Mesenchymal stem cell (in vitro differentiated cells and primary cell): ENCODE measurements at regions not wholly inside any gene's neighbourhood (a gene's known extent, or its start where the extent isn't known, plus 50 kb on each side); places are given as distances from the start of the nearest gene placed in this dataset.

Source experiments
- DNase-seq: peaks from one replicate; pipeline ENCODE4 v3.0.0-alpha.2; 2013
- H2AFZ ChIP-seq: one replicate; pipeline ENCODE4 v1.6.1; 2013; ENCODE audit warnings: low read depth, mild to moderate bottlenecking, control low read depth, inconsistent platforms, low read length, moderate library complexity
- H2AK5ac ChIP-seq: 2 replicates; pipeline ENCODE4 v1.6.1; 2013; ENCODE audit warnings: low read length, moderate library complexity, mild to moderate bottlenecking, inconsistent platforms; ENCODE audit not compliant: severe bottlenecking
- H2BK120ac ChIP-seq: one replicate; pipeline ENCODE4 v1.6.1; 2013; ENCODE audit warnings: low read depth, mild to moderate bottlenecking, inconsistent platforms, low read length, moderate library complexity
- H2BK12ac ChIP-seq, 2 experiments: one replicate each; pipeline ENCODE4 v1.6.1; 2013; ENCODE audit warnings: inconsistent platforms in 2 of 2, low read length in 2 of 2, mild to moderate bottlenecking in 2 of 2, moderate library complexity in 2 of 2, control low read depth in 1 of 2
- H2BK15ac ChIP-seq: one replicate; pipeline ENCODE4 v1.6.1; 2013; ENCODE audit warnings: mild to moderate bottlenecking, low read depth, inconsistent platforms; ENCODE audit not compliant: poor library complexity, severe bottlenecking
- H2BK5ac ChIP-seq: 2 replicates; pipeline ENCODE4 v1.6.1; 2013; ENCODE audit warnings: low read depth, mild to moderate bottlenecking, low read length, control low read depth, inconsistent platforms; ENCODE audit not compliant: poor library complexity, severe bottlenecking
- H3K14ac ChIP-seq, 2 experiments: one replicate each; pipeline ENCODE4 v1.6.1; 2013; ENCODE audit warnings: inconsistent platforms in 2 of 2, low read length in 2 of 2, control low read depth in 1 of 2, mild to moderate bottlenecking in 1 of 2, moderate library complexity in 1 of 2
- H3K18ac ChIP-seq, 2 experiments: one replicate each; pipeline ENCODE4 v1.6.1; 2013; ENCODE audit warnings: inconsistent platforms in 2 of 2, low read length in 2 of 2, control low read depth in 1 of 2, low read depth in 1 of 2, mild to moderate bottlenecking in 1 of 2
- H3K23ac ChIP-seq, 2 experiments: one replicate each; pipeline ENCODE4 v1.6.1; 2013; ENCODE audit warnings: inconsistent platforms in 2 of 2, low read length in 2 of 2, mild to moderate bottlenecking in 2 of 2, moderate library complexity in 2 of 2, control low read depth in 1 of 2
- H3K27ac ChIP-seq: 2 replicates; pipeline ENCODE4 v1.5.1; 2013; ENCODE audit warnings: mild to moderate bottlenecking, moderate library complexity, low read length, control low read depth, inconsistent platforms; ENCODE audit not compliant: poor library complexity, severe bottlenecking
- H3K27me3 ChIP-seq, 2 experiments: 2 replicates each; pipeline versions ENCODE4 v1.6.1 to v1.7.0; 2013; ENCODE audit warnings: low read length in 2 of 2, mild to moderate bottlenecking in 2 of 2, moderate library complexity in 2 of 2, control low read depth in 1 of 2, inconsistent platforms in 1 of 2; ENCODE audit not compliant: control insufficient read depth in 1 of 2, insufficient read depth in 1 of 2
- H3K36me3 ChIP-seq, 2 experiments: 2 replicates each; pipeline versions ENCODE4 v1.6.1 to v1.7.0; 2013; ENCODE audit warnings: low read length in 2 of 2, control low read depth in 1 of 2, inconsistent platforms in 1 of 2, low read depth in 1 of 2, mild to moderate bottlenecking in 1 of 2; ENCODE audit not compliant: insufficient read depth in 2 of 2, control insufficient read depth in 1 of 2
- H3K4ac ChIP-seq, 2 experiments: one replicate each; pipeline ENCODE4 v1.6.1; 2013; ENCODE audit warnings: inconsistent platforms in 2 of 2, low read length in 2 of 2, mild to moderate bottlenecking in 2 of 2, moderate library complexity in 2 of 2, control low read depth in 1 of 2, low read depth in 1 of 2
- H3K4me1 ChIP-seq: 2 replicates; pipeline ENCODE4 v1.6.1; 2013; ENCODE audit warnings: low read depth, low read length, control low read depth; ENCODE audit not compliant: control insufficient read depth, insufficient read depth
- H3K4me2 ChIP-seq: 2 replicates; pipeline ENCODE4 v1.6.1; 2013; ENCODE audit warnings: low read length, mild to moderate bottlenecking, inconsistent platforms; ENCODE audit not compliant: poor library complexity, severe bottlenecking
- H3K4me3 ChIP-seq, 2 experiments: 2 replicates each; pipeline versions ENCODE4 v1.5.1 to v1.7.0; 2013; ENCODE audit warnings: low read length in 2 of 2, mild to moderate bottlenecking in 2 of 2, control low read depth in 1 of 2, low read depth in 1 of 2; ENCODE audit not compliant: insufficient read depth in 1 of 2
- H3K79me1 ChIP-seq: replicated peaks from 2 replicates; pipeline ENCODE4 v1.6.1; 2013; ENCODE audit warnings: mild to moderate bottlenecking, control low read depth, low read length, inconsistent platforms; ENCODE audit not compliant: poor library complexity, severe bottlenecking
- H3K9ac ChIP-seq: 2 replicates; pipeline ENCODE4 v1.7.0; 2013; ENCODE audit warnings: mild to moderate bottlenecking, low read length, moderate library complexity
- H3K9me3 ChIP-seq: 2 replicates; pipeline ENCODE4 v1.7.0; 2013; ENCODE audit warnings: mild to moderate bottlenecking, low read length; ENCODE audit not compliant: control insufficient read depth
- H4K8ac ChIP-seq: one replicate; pipeline ENCODE4 v1.6.1; 2013; ENCODE audit warnings: inconsistent platforms, mild to moderate bottlenecking, low read length, moderate library complexity
- H4K91ac ChIP-seq: one replicate; pipeline ENCODE4 v1.6.1; 2013; ENCODE audit warnings: mild to moderate bottlenecking, low read length, inconsistent platforms
- WGBS: methylation state at CpG from one replicate; pipeline ENCODE4 v1.1.7; 2013; ENCODE audit warnings: mixed read lengths; 5-methylcytosine and 5-hydroxymethylcytosine counted together

DNA sequence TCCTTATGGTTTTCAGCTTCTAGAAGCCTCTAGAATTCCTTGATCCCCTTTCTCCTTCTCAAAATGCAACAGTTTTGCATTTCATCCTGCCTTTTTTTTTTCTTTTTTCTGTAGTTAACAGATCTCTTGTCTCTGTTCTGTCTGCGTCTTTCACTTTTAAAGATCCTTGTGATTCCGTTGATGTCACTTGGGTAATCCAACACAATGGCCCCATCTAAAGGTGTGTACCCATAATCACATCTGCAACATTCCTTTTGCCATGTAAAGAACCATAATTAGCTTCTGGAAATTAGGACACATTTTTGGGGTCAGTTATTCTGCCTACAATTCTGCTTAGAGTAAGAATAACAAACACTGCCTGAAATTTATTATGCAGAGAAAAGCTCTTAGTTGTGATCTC, 1180.9 kb upstream of the ADGRL3 start:
- no peaks in the 10 kb centered on the region for H3K79me1 ChIP-seq
- H3K4me1 ChIP-seq: no peaks in the 10 kb centered on the region
- no peak overlapping the region for H2BK5ac ChIP-seq
- no peaks in the 10 kb centered on the region for H3K9me3 ChIP-seq
- H3K27ac ChIP-seq: no peak overlapping the region
- no peak for DNase-seq
- no peak overlapping the region for H3K4ac ChIP-seq
- no peak overlapping the region for H3K23ac ChIP-seq
- no peak overlapping the region for H4K91ac ChIP-seq
- no peak overlapping the region for H3K14ac ChIP-seq
- no peak overlapping the region for H2BK15ac ChIP-seq
- no peaks in the 10 kb centered on the region for H3K27me3 ChIP-seq
- H3K9ac ChIP-seq: no peak overlapping the region
- no peak overlapping the region for H3K4me2 ChIP-seq
- no peak overlapping the region for H2AFZ ChIP-seq
- H2BK120ac ChIP-seq: no peak overlapping the region
- 87% methylated on average over 2 of the region's 2 CpGs for WGBS
- H2BK12ac ChIP-seq: no peak overlapping the region
- no peak overlapping the region for H2AK5ac ChIP-seq
- H3K36me3 ChIP-seq: no peaks in the 10 kb centered on the region
- no peak overlapping the region for H3K4me3 ChIP-seq
- H3K18ac ChIP-seq: no peak overlapping the region
- H4K8ac ChIP-seq: no peak overlapping the region

DNA sequence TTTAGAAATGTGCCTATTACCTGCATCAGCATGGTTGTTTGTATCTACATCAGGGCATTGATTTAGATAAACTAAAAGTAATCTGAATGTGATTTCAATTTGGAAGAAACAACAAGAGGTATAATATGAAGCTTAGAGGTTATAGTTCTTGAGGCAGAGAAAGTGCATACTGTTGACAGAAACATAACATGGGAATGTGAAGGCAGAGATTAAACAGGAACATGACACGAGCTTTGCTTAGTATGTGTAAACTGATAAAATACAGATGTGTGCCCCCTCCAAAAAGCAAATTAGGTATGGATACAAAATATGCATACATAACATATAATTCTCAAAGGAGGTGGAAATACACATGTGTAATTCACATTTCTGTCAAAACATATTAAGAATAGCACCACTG, 1180.2 kb upstream of the ADGRL3 start:
- Histone ChIP-seq H3K4me1 (no peaks in the 10 kb centered on the region), H4K8ac (no peak overlapping the region), H3K27ac (no peak overlapping the region), H3K4me3 (no peak overlapping the region), H4K91ac (no peak overlapping the region), H2AK5ac (no peak overlapping the region), H3K79me1 (no peaks in the 10 kb centered on the region), H2BK12ac (no peak overlapping the region), H3K9me3 (no peaks in the 10 kb centered on the region), H3K27me3 (no peaks in the 10 kb centered on the region), H3K23ac (no peak overlapping the region), H3K4me2 (no peak overlapping the region), H3K4ac (no peak overlapping the region), H3K18ac (no peak overlapping the region), H2BK120ac (no peak overlapping the region), H2BK15ac (no peak overlapping the region), H3K36me3 (no peaks in the 10 kb centered on the region), H3K14ac (no peak overlapping the region), H3K9ac (no peak overlapping the region), H2BK5ac (no peak overlapping the region), H2AFZ (no peak overlapping the region)
- WGBS: no CpG with 5 or more reads among the region's 1 CpG
- DNase-seq: no peak

DNA sequence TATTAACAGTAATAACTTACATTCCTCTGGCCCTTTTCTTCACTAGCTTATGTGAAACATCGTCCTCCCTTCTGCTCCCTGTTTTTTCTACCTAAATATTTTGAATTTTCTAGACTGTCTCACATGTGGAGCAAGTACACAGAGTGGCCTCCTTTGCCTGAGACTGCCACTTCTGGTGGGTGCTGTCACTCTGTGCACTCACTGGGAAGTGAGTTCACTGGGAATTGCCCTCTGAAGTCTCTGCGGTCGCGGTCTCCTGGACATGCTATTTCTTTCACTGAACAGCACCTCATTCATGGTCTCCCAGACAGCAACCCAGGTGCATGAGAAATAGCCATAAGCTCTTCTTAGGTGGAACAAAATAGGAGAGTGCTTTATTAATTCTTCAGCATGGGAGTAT, 1179.7 kb upstream of the ADGRL3 start:
- H3K36me3 ChIP-seq: no peaks in the 10 kb centered on the region
- H2AFZ ChIP-seq: no peak overlapping the region
- no peak overlapping the region for H3K14ac ChIP-seq
- no peak overlapping the region for H4K8ac ChIP-seq
- no peaks in the 10 kb centered on the region for H3K4me1 ChIP-seq
- H3K4me2 ChIP-seq: no peak overlapping the region
- no peaks in the 10 kb centered on the region for H3K79me1 ChIP-seq
- no peak overlapping the region for H4K91ac ChIP-seq
- no peak overlapping the region for H3K23ac ChIP-seq
- H2AK5ac ChIP-seq: no peak overlapping the region
- no peak overlapping the region for H3K9ac ChIP-seq
- H2BK12ac ChIP-seq: no peak overlapping the region
- H3K27me3 ChIP-seq: no peaks in the 10 kb centered on the region
- H3K9me3 ChIP-seq: no peaks in the 10 kb centered on the region
- H2BK15ac ChIP-seq: no peak overlapping the region
- H3K18ac ChIP-seq: no peak overlapping the region
- H3K4ac ChIP-seq: no peak overlapping the region
- no peak for DNase-seq
- H3K27ac ChIP-seq: no peak overlapping the region
- WGBS: 44% methylated on average over 1 of the region's 4 CpGs
- no peak overlapping the region for H3K4me3 ChIP-seq
- H2BK5ac ChIP-seq: no peak overlapping the region
- no peak overlapping the region for H2BK120ac ChIP-seq

DNA sequence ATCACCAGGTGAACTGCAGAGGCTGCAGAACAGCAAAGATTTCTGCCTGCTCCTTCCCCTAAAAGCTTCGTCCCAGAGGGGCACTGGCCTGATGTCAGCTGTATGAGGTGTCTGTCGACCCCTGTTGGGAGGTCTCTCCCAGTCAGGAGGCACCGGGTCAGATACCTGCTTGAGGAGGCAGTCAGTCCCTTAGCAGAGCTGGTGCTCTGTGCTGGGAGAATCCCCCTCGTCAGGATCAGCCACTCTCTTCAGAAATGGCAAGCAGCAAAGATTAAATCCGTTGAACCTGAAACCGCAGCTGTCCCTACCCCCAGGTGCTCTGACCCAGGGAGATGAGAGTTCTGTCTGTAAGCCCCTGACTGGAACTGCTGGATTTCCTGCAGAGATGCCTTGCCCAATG, 1166.3 kb upstream of the ADGRL3 start:
- no peaks in the 10 kb centered on the region for H3K9me3 ChIP-seq
- no peak overlapping the region for H2BK12ac ChIP-seq
- peaks cover 2% of the 10 kb centered on the region for H3K4me1 ChIP-seq
- no peak overlapping the region for H3K9ac ChIP-seq
- peak overlapping the region; percentile 50 for H4K91ac ChIP-seq
- no peak overlapping the region for H3K14ac ChIP-seq
- no peak overlapping the region for H3K23ac ChIP-seq
- no peaks in the 10 kb centered on the region for H3K27me3 ChIP-seq
- DNase-seq: no peak
- H2BK5ac ChIP-seq: no peak overlapping the region
- no peak overlapping the region for H3K4ac ChIP-seq
- no peak overlapping the region for H3K4me2 ChIP-seq
- no peak overlapping the region for H2BK15ac ChIP-seq
- no peak overlapping the region for H2AFZ ChIP-seq
- no peaks in the 10 kb centered on the region for H3K36me3 ChIP-seq
- H3K27ac ChIP-seq: no peak overlapping the region
- no peak overlapping the region for H3K4me3 ChIP-seq
- H3K79me1 ChIP-seq: no peaks in the 10 kb centered on the region
- WGBS: 77% methylated on average over 6 of the region's 6 CpGs
- no peak overlapping the region for H2BK120ac ChIP-seq
- H2AK5ac ChIP-seq: no peak overlapping the region
- no peak overlapping the region for H3K18ac ChIP-seq
- no peak overlapping the region for H4K8ac ChIP-seq
